GM21360 (cell line): ENCODE measurements at regions not wholly inside any gene's neighbourhood (a gene's known extent, or its start where the extent isn't known, plus 50 kb on each side); places are given as distances from the start of the nearest gene placed in this dataset.

Source experiments
- ATAC-seq: cut with Tn5 transposase; IDR thresholded peaks from one replicate; pipeline ENCODE4 v1.9.1; 2021; ENCODE audit warnings: mild to moderate bottlenecking, moderate library complexity; ENCODE audit not compliant: unreplicated experiment

GRCh38 chr22:49086606-49087157 is 741.0 kb downstream of the BRD1 start:
- no peak for ATAC-seq

GRCh38 chr22:49086181-49086580 is 741.5 kb downstream of the BRD1 start:
- no peak for ATAC-seq

GRCh38 chr22:49084206-49084605 is 743.5 kb downstream of the BRD1 start:
- no peak for ATAC-seq

GRCh38 chr22:49083607-49084006 is 744.1 kb downstream of the BRD1 start:
- ATAC-seq: no peak

- ATAC-seq: no peak
Measured at GRCh38 chr22:49082451-49082850, 745.2 kb downstream of the BRD1 start.

- ATAC-seq: no peak
Measured at GRCh38 chr22:49081926-49082325, 745.7 kb downstream of the BRD1 start.

GRCh38 chr22:49081261-49081666 is 746.4 kb downstream of the BRD1 start:
- no peak for ATAC-seq

- no peak for ATAC-seq
Measured at GRCh38 chr22:49080631-49081030, 747.0 kb downstream of the BRD1 start.

- ATAC-seq: no peak
Measured at GRCh38 chr22:49079743-49080500, 747.8 kb downstream of the BRD1 start.

- ATAC-seq: no peak
Measured at GRCh38 chr22:49079027-49079725, 748.5 kb downstream of the BRD1 start.

GRCh38 chr22:49078076-49078710 is 749.5 kb downstream of the BRD1 start:
- ATAC-seq: no peak

GRCh38 chr22:49077586-49077985 is 750.1 kb downstream of the BRD1 start:
- no peak for ATAC-seq

- ATAC-seq: no peak
Measured at GRCh38 chr22:49077036-49077393, 750.7 kb downstream of the BRD1 start.

GRCh38 chr22:49076300-49077035 is 751.2 kb downstream of the BRD1 start:
- no peak for ATAC-seq

- no peak for ATAC-seq
Measured at GRCh38 chr22:49075150-49075549, 752.5 kb downstream of the BRD1 start.

- ATAC-seq: no peak
Measured at GRCh38 chr22:49073873-49074417, 753.7 kb downstream of the BRD1 start.

GRCh38 chr22:49072996-49073645 is 754.6 kb downstream of the BRD1 start:
- ATAC-seq: no peak

- no peak for ATAC-seq
Measured at GRCh38 chr22:49070501-49070900, 757.2 kb downstream of the BRD1 start.

GRCh38 chr22:49068861-49069500 is 758.7 kb downstream of the BRD1 start:
- ATAC-seq: no peak

GRCh38 chr22:49067504-49067903 is 760.2 kb downstream of the BRD1 start:
- ATAC-seq: no peak
